ENCODE measurements at regions not wholly inside any gene's neighbourhood (a gene's known extent, or its start where the extent isn't known, plus 50 kb on each side); places are given as distances from the start of the nearest gene placed in this dataset.

GRCh38 chr2:150154308-150154797, 333.1 kb downstream of the RND3 start:
- H2AFZ ChIP-seq (ENCODE audit: low read depth, low read length), result no peak overlapping the region
- peaks cover 19% of the 10 kb centered on the region for H3K27me3 ChIP-seq (ENCODE audit: low read depth, low read length)
- no peaks in the 10 kb centered on the region for H3K79me2 ChIP-seq (ENCODE audit: low read length)
- H3K9me3 ChIP-seq (ENCODE audit: insufficient read depth, low read length), result no peaks in the 10 kb centered on the region
- H3K4me3 ChIP-seq (ENCODE audit: low read length), result no peak overlapping the region
- H3K4me1 ChIP-seq (ENCODE audit: low read length), result no peaks in the 10 kb centered on the region
- no peaks in the 10 kb centered on the region for H3K36me3 ChIP-seq (replicated peaks; ENCODE audit: low read depth, low read length)
- no peak overlapping the region for H3K4me2 ChIP-seq (ENCODE audit: low read length)
- no peaks in the 10 kb centered on the region for H4K20me1 ChIP-seq (ENCODE audit: insufficient read depth, low read length)
- no peak for TF ChIP-seq EZH2phosphoT487 (IDR thresholded peaks at IDR 0.05; ENCODE audit: low read depth)
- no peak for TF ChIP-seq CTCF (IDR thresholded peaks at IDR 0.05; ENCODE audit: low read depth, low read length)
- no peak overlapping the region for H3K27ac ChIP-seq (ENCODE audit: low read length)
- H3K9ac ChIP-seq (ENCODE audit: low read length), result no peak overlapping the region

- no peak overlapping the region for H3K4me3 ChIP-seq (ENCODE audit: low read length)
- no peak for TF ChIP-seq EZH2phosphoT487 (IDR thresholded peaks at IDR 0.05; ENCODE audit: low read depth)
- no peak for TF ChIP-seq CTCF (IDR thresholded peaks at IDR 0.05; ENCODE audit: low read depth, low read length)
- no peak overlapping the region for H3K27ac ChIP-seq (ENCODE audit: low read length)
- H3K36me3 ChIP-seq (replicated peaks; ENCODE audit: low read depth, low read length), result no peaks in the 10 kb centered on the region
- no peaks in the 10 kb centered on the region for H3K9me3 ChIP-seq (ENCODE audit: insufficient read depth, low read length)
- no peaks in the 10 kb centered on the region for H4K20me1 ChIP-seq (ENCODE audit: insufficient read depth, low read length)
- H2AFZ ChIP-seq (ENCODE audit: low read depth, low read length), result no peak overlapping the region
- no peak overlapping the region for H3K4me2 ChIP-seq (ENCODE audit: low read length)
- H3K79me2 ChIP-seq (ENCODE audit: low read length), result no peaks in the 10 kb centered on the region
- H3K4me1 ChIP-seq (ENCODE audit: low read length), result no peaks in the 10 kb centered on the region
- peaks cover 19% of the 10 kb centered on the region for H3K27me3 ChIP-seq (ENCODE audit: low read depth, low read length)
- H3K9ac ChIP-seq (ENCODE audit: low read length), result no peak overlapping the region
These were observed 333.7 kb downstream of the RND3 start for GRCh38 chr2:150153646-150154307.

- Histone ChIP-seq H4K20me1 (ENCODE audit: insufficient read depth, low read length) (no peaks in the 10 kb centered on the region), H3K4me1 (ENCODE audit: low read length) (no peaks in the 10 kb centered on the region), H3K4me2 (ENCODE audit: low read length) (no peak overlapping the region), H3K79me2 (ENCODE audit: low read length) (no peaks in the 10 kb centered on the region), H3K27ac (ENCODE audit: low read length) (no peak overlapping the region), H3K4me3 (ENCODE audit: low read length) (no peak overlapping the region), H3K9ac (ENCODE audit: low read length) (no peak overlapping the region), H2AFZ (ENCODE audit: low read depth, low read length) (no peak overlapping the region), H3K27me3 (ENCODE audit: low read depth, low read length) (peaks cover 9% of the 10 kb centered on the region), H3K9me3 (ENCODE audit: insufficient read depth, low read length) (no peaks in the 10 kb centered on the region; the same call in 1 of the 2 replicates), H3K36me3 (replicated peaks; ENCODE audit: low read depth, low read length) (no peaks in the 10 kb centered on the region)
- TF ChIP-seq CTCF (IDR thresholded peaks at IDR 0.05; ENCODE audit: low read depth, low read length), result no peak
- TF ChIP-seq EZH2phosphoT487 (IDR thresholded peaks at IDR 0.05; ENCODE audit: low read depth), result no peak
These were observed 335.2 kb downstream of the RND3 start for GRCh38 chr2:150152230-150152629.

GRCh38 chr2:150150144-150150543, 337.3 kb downstream of the RND3 start:
- Histone ChIP-seq H3K9ac (ENCODE audit: low read length) (no peak overlapping the region), H3K27ac (ENCODE audit: low read length) (no peak overlapping the region), H3K27me3 (ENCODE audit: low read depth, low read length) (no peaks in the 10 kb centered on the region), H3K4me1 (ENCODE audit: low read length) (no peaks in the 10 kb centered on the region), H3K4me2 (ENCODE audit: low read length) (no peak overlapping the region), H3K4me3 (ENCODE audit: low read length) (no peak overlapping the region), H4K20me1 (ENCODE audit: insufficient read depth, low read length) (no peaks in the 10 kb centered on the region), H3K9me3 (ENCODE audit: insufficient read depth, low read length) (peaks cover 17% of the 10 kb centered on the region; the same call in 1 of the 2 replicates), H3K79me2 (ENCODE audit: low read length) (no peaks in the 10 kb centered on the region), H2AFZ (ENCODE audit: low read depth, low read length) (no peak overlapping the region), H3K36me3 (replicated peaks; ENCODE audit: low read depth, low read length) (no peaks in the 10 kb centered on the region)
- TF ChIP-seq CTCF (IDR thresholded peaks at IDR 0.05; ENCODE audit: low read depth, low read length) (no peak), EZH2phosphoT487 (IDR thresholded peaks at IDR 0.05; ENCODE audit: low read depth) (no peak)
